ENCODE measurements at regions not wholly inside any gene's neighbourhood (a gene's known extent, or its start where the extent isn't known, plus 50 kb on each side); places are given as distances from the start of the nearest gene placed in this dataset.

DNA sequence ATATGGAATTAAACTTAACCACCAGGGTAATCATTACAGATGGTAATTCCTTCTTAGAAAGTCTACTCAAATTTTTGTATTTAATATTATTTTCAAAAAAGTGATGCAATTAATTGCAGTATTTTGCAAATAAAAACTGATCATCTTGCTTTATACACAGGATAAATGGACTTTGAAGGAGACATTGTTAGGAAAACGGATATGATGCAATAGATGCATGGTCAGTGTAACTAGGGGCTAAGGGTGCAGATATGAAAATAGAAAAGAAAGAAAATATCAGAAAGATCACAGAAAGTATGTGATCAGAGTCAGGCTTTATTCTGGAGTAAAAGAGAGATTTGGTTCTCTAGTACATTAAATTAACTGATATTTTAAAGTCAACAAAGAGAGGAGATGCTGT is 401.7 kb downstream of the TLL1 start:
- TF ChIP-seq POLR2A (IDR thresholded peaks at IDR 0.05): no peak
- TF ChIP-seq, protein P1, sequence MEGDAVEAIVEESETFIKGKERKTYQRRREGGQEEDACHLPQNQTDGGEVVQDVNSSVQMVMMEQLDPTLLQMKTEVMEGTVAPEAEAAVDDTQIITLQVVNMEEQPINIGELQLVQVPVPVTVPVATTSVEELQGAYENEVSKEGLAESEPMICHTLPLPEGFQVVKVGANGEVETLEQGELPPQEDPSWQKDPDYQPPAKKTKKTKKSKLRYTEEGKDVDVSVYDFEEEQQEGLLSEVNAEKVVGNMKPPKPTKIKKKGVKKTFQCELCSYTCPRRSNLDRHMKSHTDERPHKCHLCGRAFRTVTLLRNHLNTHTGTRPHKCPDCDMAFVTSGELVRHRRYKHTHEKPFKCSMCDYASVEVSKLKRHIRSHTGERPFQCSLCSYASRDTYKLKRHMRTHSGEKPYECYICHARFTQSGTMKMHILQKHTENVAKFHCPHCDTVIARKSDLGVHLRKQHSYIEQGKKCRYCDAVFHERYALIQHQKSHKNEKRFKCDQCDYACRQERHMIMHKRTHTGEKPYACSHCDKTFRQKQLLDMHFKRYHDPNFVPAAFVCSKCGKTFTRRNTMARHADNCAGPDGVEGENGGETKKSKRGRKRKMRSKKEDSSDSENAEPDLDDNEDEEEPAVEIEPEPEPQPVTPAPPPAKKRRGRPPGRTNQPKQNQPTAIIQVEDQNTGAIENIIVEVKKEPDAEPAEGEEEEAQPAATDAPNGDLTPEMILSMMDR (IDR thresholded peaks at IDR 0.05): no peak

Measured in esophagus squamous epithelium (tissue), 4 donors.